Effector memory CD8-positive, alpha-beta T cell (primary cell): ENCODE measurements at regions not wholly inside any gene's neighbourhood (a gene's known extent, or its start where the extent isn't known, plus 50 kb on each side); places are given as distances from the start of the nearest gene placed in this dataset.
"Not testable (repeated sequence)": the region's sequence is repeated elsewhere in the genome, so short reads cannot be mapped to it uniquely, and the experiment has no call there.

Experiments used
- ATAC-seq: fragments of 150-1000 bp; cut with Tn5 transposase; replicated peaks from 2 replicates; pipeline ENCODE4 v1.10.0; 2021; ENCODE audit warnings: mild to moderate bottlenecking, moderate library complexity
- DNase-seq, 3 experiments: peaks; one replicate each; pipeline ENCODE4 v3.0.0; 2021
- H3K27ac Mint-ChIP-seq, 2 donors: one replicate each; pipeline ENCODE4 v1.8.0; 2022; ENCODE audit warnings: mild to moderate bottlenecking in 2 of 2, mixed read lengths in 2 of 2, moderate library complexity in 2 of 2
- H3K27me3 Mint-ChIP-seq, 2 donors: one replicate each; pipeline ENCODE4 v1.8.0; 2022; ENCODE audit warnings: mixed read lengths in 2 of 2
- H3K36me3 Mint-ChIP-seq: one replicate; pipeline ENCODE4 v1.8.0; 2022; ENCODE audit warnings: mild to moderate bottlenecking, moderate library complexity, mixed read lengths; ENCODE audit not compliant: insufficient read depth
- H3K4me1 Mint-ChIP-seq, 2 donors: one replicate each; pipeline ENCODE4 v1.8.0; 2022; ENCODE audit warnings: low read depth in 2 of 2, mixed read lengths in 2 of 2
- H3K4me3 Mint-ChIP-seq, 2 donors: one replicate each; pipeline ENCODE4 v1.8.0; 2022; ENCODE audit warnings: mild to moderate bottlenecking in 2 of 2, mixed read lengths in 2 of 2, moderate library complexity in 2 of 2
- H3K9me3 Mint-ChIP-seq, 2 donors: one replicate each; pipeline ENCODE4 v1.8.0; 2022; ENCODE audit warnings: mixed read lengths in 2 of 2

- Mint-ChIP-seq H3K9me3 (peaks cover 15 to 18% of the 10 kb centered on the region in 2 donors), H3K36me3 (no peaks in the 10 kb centered on the region), H3K27ac (no peak overlapping the region), H3K4me1 (no peaks in the 10 kb centered on the region), H3K4me3 (no peak overlapping the region), H3K27me3 (no peaks in the 10 kb centered on the region)
- no peak for ATAC-seq
- DNase-seq = no peak
Measured at GRCh38 chr2:21757805-21758430, 634.1 kb downstream of the TDRD15 start.

- Mint-ChIP-seq H3K9me3 (peaks cover 12 to 15% of the 10 kb centered on the region in 2 donors), H3K4me1 (no peaks in the 10 kb centered on the region), H3K27me3 (no peaks in the 10 kb centered on the region), H3K4me3 (no peak overlapping the region), H3K27ac (no peak overlapping the region), H3K36me3 (no peaks in the 10 kb centered on the region)
- ATAC-seq (no peak), DNase-seq (no peak)
Measured at GRCh38 chr2:21759819-21760218, 636.1 kb downstream of the TDRD15 start.

- ATAC-seq (no peak), DNase-seq (no peak)
- no peak overlapping the region for H3K4me3 Mint-ChIP-seq
- no peaks in the 10 kb centered on the region for H3K4me1 Mint-ChIP-seq
- H3K36me3 Mint-ChIP-seq = no peaks in the 10 kb centered on the region
- no peak overlapping the region for H3K27ac Mint-ChIP-seq
- H3K27me3 Mint-ChIP-seq = no peaks in the 10 kb centered on the region
- peaks cover 13 to 17% of the 10 kb centered on the region in 2 donors for H3K9me3 Mint-ChIP-seq
Measured at GRCh38 chr2:21761361-21761760, 637.6 kb downstream of the TDRD15 start.

- no peak for DNase-seq
- H3K4me1 Mint-ChIP-seq = no peaks in the 10 kb centered on the region
- H3K4me3 Mint-ChIP-seq = no peak overlapping the region
- no peaks in the 10 kb centered on the region for H3K36me3 Mint-ChIP-seq
- ATAC-seq = no peak
- no peak overlapping the region for H3K27ac Mint-ChIP-seq
- H3K9me3 Mint-ChIP-seq = peaks cover 14 to 25% of the 10 kb centered on the region in 2 donors
- no peaks in the 10 kb centered on the region for H3K27me3 Mint-ChIP-seq
Measured at GRCh38 chr2:21763501-21763900, 639.7 kb downstream of the TDRD15 start.

GRCh38 chr2:21770787-21771186, 647.0 kb downstream of the TDRD15 start:
- ATAC-seq (no peak), DNase-seq (no peak)
- Mint-ChIP-seq H3K4me3 (no peak overlapping the region), H3K27ac (no peak overlapping the region), H3K9me3 (peaks cover 6 to 20% of the 10 kb centered on the region in 2 donors), H3K4me1 (no peaks in the 10 kb centered on the region), H3K27me3 (no peaks in the 10 kb centered on the region), H3K36me3 (no peaks in the 10 kb centered on the region)

- DNase-seq (no peak), ATAC-seq (no peak)
- Mint-ChIP-seq H3K4me3 (no peak overlapping the region), H3K27me3 (no peaks in the 10 kb centered on the region), H3K36me3 (no peaks in the 10 kb centered on the region), H3K4me1 (no peaks in the 10 kb centered on the region), H3K27ac (no peak overlapping the region), H3K9me3 (peaks cover 3 to 10% of the 10 kb centered on the region in 2 donors)
Measured at GRCh38 chr2:21772624-21773023, 648.9 kb downstream of the TDRD15 start.

- Mint-ChIP-seq H3K9me3 (peaks cover 7 to 10% of the 10 kb centered on the region in 2 donors), H3K36me3 (no peaks in the 10 kb centered on the region), H3K4me3 (no peak overlapping the region), H3K4me1 (no peaks in the 10 kb centered on the region), H3K27ac (no peak overlapping the region), H3K27me3 (no peaks in the 10 kb centered on the region)
- DNase-seq = no peak
- ATAC-seq = no peak
Measured at GRCh38 chr2:21773168-21773567, 649.4 kb downstream of the TDRD15 start.

GRCh38 chr2:21774691-21775368, 651.1 kb downstream of the TDRD15 start:
- Mint-ChIP-seq H3K36me3 (no peaks in the 10 kb centered on the region), H3K27ac (no peak overlapping the region), H3K9me3 (peaks cover 8 to 13% of the 10 kb centered on the region in 2 donors), H3K27me3 (no peaks in the 10 kb centered on the region), H3K4me1 (no peaks in the 10 kb centered on the region), H3K4me3 (no peak overlapping the region)
- ATAC-seq = no peak
- no peak for DNase-seq

GRCh38 chr2:21779786-21780185, 656.0 kb downstream of the TDRD15 start:
- Mint-ChIP-seq H3K4me1 (no peaks in the 10 kb centered on the region), H3K27me3 (no peaks in the 10 kb centered on the region), H3K36me3 (peaks cover under 1% of the 10 kb centered on the region), H3K27ac (no peak overlapping the region), H3K9me3 (peaks cover 9 to 36% of the 10 kb centered on the region in 2 donors), H3K4me3 (no peak overlapping the region)
- ATAC-seq = no peak
- no peak for DNase-seq

GRCh38 chr2:21781962-21782361, 658.2 kb downstream of the TDRD15 start:
- H3K36me3 Mint-ChIP-seq = peaks cover 5% of the 10 kb centered on the region
- no peak overlapping the region for H3K27ac Mint-ChIP-seq
- H3K4me3 Mint-ChIP-seq = no peak overlapping the region
- no peaks in the 10 kb centered on the region for H3K4me1 Mint-ChIP-seq
- ATAC-seq (no peak), DNase-seq (no peak)
- H3K27me3 Mint-ChIP-seq = no peaks in the 10 kb centered on the region
- H3K9me3 Mint-ChIP-seq = peaks cover 9 to 36% of the 10 kb centered on the region in 2 donors

- Mint-ChIP-seq H3K27me3 (no peaks in the 10 kb centered on the region), H3K36me3 (peaks cover 5% of the 10 kb centered on the region), H3K9me3 (peaks cover 8 to 33% of the 10 kb centered on the region in 2 donors), H3K4me3 (no peak overlapping the region), H3K4me1 (no peaks in the 10 kb centered on the region), H3K27ac (no peak overlapping the region)
- DNase-seq (no peak), ATAC-seq (no peak)
Measured at GRCh38 chr2:21782866-21783265, 659.1 kb downstream of the TDRD15 start.

- Mint-ChIP-seq H3K9me3 (peaks cover 8 to 15% of the 10 kb centered on the region in 2 donors), H3K4me3 (no peak overlapping the region), H3K4me1 (no peaks in the 10 kb centered on the region), H3K27me3 (no peaks in the 10 kb centered on the region), H3K27ac (no peak overlapping the region), H3K36me3 (peaks cover 5% of the 10 kb centered on the region)
- ATAC-seq (no peak), DNase-seq (no peak)
Measured at GRCh38 chr2:21787941-21788340, 664.2 kb downstream of the TDRD15 start.

- not testable (repeated sequence) for DNase-seq, H3K27me3 Mint-ChIP-seq, H3K36me3 Mint-ChIP-seq, H3K4me3 Mint-ChIP-seq, H3K4me1 Mint-ChIP-seq, ATAC-seq, H3K27ac Mint-ChIP-seq
- H3K9me3 Mint-ChIP-seq = peaks cover 9 to 11% of the 10 kb centered on the region in 2 donors
Measured at GRCh38 chr2:21790311-21790710, 666.5 kb downstream of the TDRD15 start.

GRCh38 chr2:21792571-21792970, 668.8 kb downstream of the TDRD15 start:
- H3K36me3 Mint-ChIP-seq = no peaks in the 10 kb centered on the region
- no peaks in the 10 kb centered on the region for H3K4me1 Mint-ChIP-seq
- H3K4me3 Mint-ChIP-seq = no peak overlapping the region
- H3K27ac Mint-ChIP-seq = no peak overlapping the region
- DNase-seq (no peak), ATAC-seq (no peak)
- H3K9me3 Mint-ChIP-seq = peaks cover 11 to 15% of the 10 kb centered on the region in 2 donors
- no peaks in the 10 kb centered on the region for H3K27me3 Mint-ChIP-seq
